ENCODE measurements at regions not wholly inside any gene's neighbourhood (a gene's known extent, or its start where the extent isn't known, plus 50 kb on each side); places are given as distances from the start of the nearest gene placed in this dataset.

GRCh38 chr6:145306489-145306888 lies 428.8 kb downstream of the EPM2A start:
- DNase-seq (ENCODE audit: low spot score) = no peak

DNA sequence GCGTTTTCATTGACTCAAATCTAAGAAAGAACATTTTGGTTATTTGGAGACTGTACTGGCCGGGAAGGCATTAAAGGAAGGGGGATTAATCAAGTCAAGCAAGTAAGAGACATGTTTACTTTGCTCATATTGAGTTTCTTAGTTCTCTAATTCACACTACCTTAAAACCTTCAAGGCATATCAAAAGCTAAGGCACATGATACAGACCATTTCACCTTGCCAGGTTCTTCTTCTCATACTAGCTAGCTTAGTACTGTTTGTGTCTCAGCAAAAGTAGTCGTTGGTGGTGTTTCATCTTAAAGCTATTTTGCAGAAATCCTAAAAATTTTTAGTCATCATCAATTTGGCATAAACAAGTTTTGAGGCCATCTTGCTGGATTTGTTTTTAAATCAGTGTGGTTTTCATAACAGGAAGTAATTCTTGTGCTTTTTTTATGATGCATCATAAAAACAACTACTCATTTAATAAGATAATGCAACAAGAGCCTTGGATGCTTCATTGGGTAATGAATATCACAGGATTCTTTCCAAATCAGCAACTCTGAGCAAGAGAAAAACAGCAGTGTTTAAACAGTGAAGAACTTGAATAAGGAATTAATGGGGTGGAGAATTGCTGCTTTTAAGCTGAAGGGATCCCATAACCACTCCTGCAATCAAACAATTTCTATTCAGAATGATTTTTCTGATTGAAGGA lies 425.3 kb downstream of the EPM2A start:
- DNase-seq (ENCODE audit: low spot score) = no peak

DNA sequence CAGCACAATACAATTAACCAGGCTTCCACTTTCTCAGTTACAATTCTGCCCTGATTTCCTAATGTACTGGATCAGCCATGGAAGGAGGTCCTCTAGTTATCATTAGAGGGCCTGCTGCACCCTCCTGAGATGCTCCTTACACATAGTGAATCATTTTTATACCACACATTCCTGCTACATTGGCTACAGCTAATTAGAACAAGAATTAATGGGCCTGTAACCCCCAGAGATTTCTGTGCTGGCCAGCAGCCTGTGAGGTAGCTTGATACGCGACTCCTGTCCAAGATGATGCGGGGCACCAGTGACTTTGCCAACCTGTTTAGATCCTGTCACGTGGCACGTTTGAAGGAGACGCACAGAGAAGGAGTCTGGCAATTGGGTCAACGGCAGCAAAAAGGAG lies 422.8 kb downstream of the EPM2A start:
- no peak for DNase-seq (ENCODE audit: low spot score)

GRCh38 chr6:145313041-145313855 lies 422.1 kb downstream of the EPM2A start:
- DNase-seq (ENCODE audit: low spot score) = no peak

DNA sequence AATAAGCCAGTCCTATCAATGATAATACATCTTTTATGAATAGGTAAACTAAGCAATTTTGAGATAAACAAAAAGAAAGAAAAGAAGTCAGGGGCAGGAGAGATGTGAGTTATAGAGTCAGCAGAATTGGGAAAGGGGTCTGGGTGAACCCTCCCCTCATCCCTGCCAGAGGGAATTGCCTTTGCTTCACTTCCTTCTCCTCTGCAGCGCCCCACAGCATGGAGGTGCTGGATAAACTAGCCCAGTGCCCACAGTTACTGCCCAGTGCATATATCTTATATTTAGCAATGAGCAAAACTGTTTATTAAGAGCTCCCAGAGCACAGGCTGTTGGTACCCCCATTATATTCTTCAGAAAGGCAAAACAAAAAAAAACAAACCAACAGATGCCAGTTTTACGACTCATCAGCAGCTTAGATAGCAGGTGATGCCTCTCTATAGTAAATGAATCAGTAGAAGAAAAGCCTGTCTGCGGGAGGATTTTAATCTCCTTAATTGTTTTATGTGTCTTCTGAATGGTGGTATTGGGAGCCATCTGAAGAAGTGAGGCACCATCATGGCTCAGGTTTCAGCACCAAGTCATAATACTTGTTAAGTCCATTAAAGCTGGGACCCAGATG lies 419.2 kb downstream of the EPM2A start:
- DNase-seq (ENCODE audit: low spot score) = no peak

DNA sequence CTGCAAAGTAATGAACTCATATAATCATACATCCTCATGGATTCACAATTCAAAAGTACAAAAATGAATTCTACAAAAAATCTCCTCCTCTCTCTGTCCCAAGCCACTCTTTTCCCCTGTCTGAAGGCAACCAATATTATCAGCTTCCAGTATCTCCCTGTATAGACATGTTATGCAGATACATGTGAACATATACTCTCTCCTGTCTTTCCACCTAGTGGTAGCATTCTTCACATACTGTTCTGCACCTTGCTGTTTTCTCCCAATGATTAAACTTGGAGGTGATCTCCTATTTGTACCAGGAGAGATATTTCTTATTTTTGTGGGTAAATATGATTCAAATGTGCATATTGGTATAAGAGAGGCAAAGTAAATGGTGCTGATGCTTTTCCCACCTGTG lies 416.4 kb downstream of the EPM2A start:
- DNase-seq (ENCODE audit: low spot score) = no peak

- no peak for DNase-seq (ENCODE audit: low spot score)
Measured at GRCh38 chr6:145319605-145320004, 415.7 kb downstream of the EPM2A start.

DNA sequence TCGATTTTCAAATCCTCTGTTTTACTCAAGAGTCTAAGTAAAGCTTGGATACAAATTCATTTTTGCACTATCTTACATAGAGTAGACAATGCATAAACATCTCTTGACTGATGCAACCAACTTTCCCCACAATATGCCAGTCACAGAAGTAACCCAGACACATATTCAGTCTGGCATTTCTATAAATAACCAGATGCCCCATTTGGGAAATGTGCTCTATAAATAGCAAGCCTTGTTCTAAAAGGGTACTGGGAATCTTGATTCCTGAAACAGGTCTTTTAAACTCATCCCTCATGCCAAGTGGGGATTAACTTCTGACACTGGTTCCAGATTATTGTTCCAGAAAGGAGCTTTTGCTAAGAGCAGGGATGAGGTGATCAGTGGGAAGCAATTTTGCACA lies 411.7 kb downstream of the EPM2A start:
- DNase-seq (ENCODE audit: low spot score) = peak; percentile 13

DNA sequence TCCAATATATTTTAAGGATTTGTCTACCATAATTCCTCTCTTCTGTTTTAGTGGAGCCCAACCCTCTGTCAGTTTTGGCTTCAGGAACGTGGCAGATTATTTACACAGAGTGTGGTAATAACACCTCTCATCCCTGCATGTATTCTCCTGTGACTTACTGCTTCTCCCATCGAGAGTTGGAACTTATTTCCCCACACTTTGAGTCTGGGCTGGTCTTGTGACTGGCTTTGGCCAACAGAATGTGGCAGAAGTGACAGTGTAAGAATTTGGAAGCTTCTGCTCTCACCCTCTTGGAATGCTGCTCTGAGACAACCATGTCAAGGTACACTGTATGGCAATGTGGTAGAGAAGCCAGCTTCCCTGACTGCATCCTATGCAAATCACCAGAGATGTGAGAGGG lies 407.7 kb downstream of the EPM2A start:
- DNase-seq (ENCODE audit: low spot score) = no peak

DNA sequence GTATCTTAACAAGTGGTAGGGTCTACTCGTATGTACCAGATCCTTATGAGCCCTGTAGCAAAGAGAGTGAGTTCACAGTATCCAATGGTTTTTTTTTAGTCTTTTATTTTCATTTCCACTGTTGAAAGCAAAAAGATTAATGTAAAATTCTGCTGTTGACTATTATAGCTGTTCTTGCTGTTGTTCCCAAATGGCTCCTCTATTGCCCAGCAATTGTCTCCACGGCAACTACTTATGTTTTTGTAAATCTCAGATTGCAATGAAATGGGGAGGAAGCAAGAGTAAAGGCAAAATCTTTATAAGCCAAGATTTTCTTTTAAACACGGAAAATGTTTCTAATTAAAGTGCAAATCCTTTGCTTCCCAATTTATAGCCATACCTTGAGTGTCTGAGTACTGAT lies 406.1 kb downstream of the EPM2A start:
- DNase-seq (ENCODE audit: low spot score) = peak; percentile 42

DNA sequence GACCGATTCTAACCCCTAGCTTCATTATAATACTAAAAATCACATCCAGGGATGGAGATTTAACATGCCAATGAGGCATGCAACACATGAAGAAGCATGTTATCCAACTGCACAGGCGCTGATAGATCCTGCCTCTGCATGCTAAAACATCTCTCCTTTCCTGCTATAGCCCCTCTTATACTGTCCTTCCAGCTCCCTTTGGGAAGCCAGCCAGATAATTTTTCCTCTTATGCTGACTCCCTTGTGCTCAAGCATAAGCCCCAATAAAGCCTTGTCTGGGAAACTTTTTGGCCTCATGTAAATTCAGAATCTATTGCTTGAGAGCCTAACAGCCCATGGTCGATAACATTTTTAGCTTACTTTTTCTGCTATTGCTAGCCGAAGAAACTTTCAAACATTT lies 404.3 kb downstream of the EPM2A start:
- DNase-seq (ENCODE audit: low spot score) = peak; percentile 69

DNA sequence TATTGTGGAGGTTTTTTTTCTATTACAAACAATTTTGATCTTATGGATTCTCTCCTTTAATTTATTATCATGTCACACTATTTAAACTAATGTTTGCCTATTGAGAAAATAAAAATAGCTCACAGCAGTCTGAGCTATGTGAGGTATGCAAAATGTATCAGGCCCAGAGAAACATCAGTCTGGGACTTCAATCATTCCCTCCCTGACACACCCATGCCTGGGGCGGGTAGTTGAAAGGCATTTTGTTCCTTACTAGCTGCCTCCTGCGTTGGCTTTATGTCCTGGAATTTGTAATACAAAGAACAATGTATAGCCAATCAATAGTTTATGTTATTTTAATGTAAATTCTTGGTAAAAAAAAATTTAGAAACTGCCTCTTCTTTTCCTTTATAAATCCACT lies 403.3 kb downstream of the EPM2A start:
- peak; percentile 20 for DNase-seq (ENCODE audit: low spot score)

GRCh38 chr6:145336119-145336518 lies 399.2 kb downstream of the EPM2A start:
- DNase-seq (ENCODE audit: low spot score) = no peak

DNA sequence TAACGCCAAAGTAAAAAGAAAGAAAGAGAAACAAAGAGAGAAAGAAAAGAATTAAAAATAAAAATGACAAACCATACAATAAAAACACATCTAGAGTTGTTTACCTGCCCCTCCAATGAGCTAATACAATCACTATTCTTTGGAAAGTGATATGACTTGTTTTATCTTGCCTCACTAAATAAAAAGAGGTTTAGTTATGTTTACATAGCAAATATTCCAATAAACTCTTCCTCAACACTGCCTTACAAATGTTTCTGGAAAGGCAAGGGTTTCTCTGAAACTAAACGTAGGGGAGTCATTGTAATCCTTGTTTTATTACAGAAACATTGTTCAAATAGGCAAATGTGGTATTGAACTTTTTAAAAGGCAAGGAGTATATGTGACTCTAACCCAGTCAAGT lies 396.2 kb downstream of the EPM2A start:
- DNase-seq (ENCODE audit: low spot score) = no peak

- no peak for DNase-seq (ENCODE audit: low spot score)
Measured at GRCh38 chr6:145340256-145340655, 395.1 kb downstream of the EPM2A start.

GRCh38 chr6:145345094-145345493 lies 390.2 kb downstream of the EPM2A start:
- no peak for DNase-seq (ENCODE audit: low spot score)

DNA sequence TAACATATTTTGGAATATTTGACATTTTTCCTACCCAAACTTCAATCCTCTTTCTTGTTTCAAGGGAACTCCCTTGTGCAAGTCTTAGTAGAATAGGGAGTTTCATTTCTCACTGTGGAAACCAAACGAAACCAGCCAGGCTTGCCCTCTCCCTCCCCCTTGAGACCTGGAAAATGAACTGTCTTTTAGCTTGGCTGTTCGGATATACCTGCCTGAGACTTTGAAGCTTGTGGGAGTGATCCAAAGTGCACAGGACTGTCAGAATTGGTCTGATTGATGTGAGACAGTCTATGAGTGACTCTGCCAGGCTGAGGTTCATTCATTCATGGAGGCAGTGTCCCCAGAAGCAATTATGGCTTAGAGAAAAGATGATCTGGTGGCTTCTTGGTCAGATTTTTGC lies 388.1 kb downstream of the EPM2A start:
- DNase-seq (ENCODE audit: low spot score) = no peak

DNA sequence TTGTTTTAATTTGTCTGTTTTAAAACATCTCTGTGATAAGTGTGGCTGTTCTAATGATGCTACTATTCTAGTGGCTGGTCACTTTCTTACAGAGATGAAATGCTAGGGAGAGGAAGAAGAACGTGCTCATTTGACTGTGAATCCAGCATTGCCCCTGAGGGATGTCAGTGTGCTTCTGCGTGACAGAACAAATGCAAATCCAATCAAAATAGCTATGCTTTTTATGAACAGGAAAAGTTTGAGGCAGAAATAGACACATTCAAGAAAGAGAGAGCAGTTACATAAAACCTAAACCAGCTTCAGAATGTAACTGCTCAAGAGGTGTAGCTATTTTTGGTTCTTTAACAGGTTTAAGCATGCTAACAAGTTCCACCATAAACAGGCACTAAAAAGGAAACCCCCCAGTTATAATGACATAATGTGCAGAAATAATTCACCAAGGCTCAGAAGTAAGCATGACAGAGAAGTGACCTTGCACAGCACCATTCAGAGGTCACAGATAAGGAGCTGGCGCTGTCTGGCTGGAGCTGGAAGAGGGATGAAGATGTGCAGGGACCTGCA lies 385.3 kb downstream of the EPM2A start:
- peak; percentile 38 for DNase-seq (ENCODE audit: low spot score)

GRCh38 chr6:145350928-145351327 lies 384.4 kb downstream of the EPM2A start:
- no peak for DNase-seq (ENCODE audit: low spot score)

DNA sequence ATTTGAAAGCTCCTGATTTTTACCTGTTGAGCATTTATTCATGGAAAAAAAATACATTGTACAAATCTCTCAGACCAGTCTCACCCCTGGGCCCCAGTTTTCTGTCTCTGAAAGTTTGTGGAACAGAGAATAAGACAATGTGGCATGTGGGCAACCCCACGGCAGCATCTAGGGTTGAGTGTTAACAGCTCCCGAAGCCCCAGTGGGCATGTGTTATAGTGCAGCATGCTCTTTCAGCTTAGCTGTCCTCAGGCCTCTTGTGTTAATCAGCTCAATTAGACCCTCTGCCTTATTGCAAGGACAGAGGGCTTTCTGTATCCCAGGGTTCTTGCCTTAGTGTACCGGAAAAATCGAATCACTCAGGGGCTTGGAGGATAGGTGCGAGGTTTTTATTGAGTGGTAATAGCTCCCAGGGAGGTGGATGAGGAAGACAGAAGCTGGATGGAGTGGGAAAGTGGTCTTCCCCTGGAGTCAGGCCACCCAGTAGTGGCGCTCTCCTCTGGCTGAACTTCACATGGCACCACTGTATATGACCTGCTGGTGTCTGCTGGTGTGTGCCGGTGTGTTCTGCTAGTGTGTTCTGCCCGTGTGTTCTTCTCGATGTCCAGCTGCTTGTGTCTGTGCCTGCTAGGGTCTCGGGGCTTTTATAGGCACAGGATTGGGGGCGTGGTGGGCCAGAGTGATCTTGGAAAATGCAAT lies 382.8 kb downstream of the EPM2A start:
- no peak for DNase-seq (ENCODE audit: low spot score)

GRCh38 chr6:145360865-145361264 lies 374.5 kb downstream of the EPM2A start:
- DNase-seq (ENCODE audit: low spot score) = no peak

DNA sequence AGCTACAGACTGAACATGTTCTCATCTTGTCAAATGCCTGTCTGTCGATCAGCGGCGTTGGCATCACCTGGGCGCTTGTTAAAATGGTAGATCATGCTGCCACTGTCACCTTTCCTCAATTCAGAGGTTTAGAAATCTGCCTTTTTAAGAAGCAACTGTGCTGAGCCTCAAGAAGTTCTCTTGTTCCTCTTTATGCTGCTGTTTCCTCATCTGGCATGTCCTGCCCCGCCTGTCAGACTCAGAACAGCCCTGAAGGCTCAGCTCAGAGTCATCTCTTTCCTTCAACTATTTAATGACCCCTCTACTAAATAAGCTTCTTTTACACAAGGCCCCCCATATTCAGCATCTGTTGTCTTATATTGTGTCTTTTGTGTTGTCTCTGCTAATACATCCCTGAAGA lies 368.2 kb downstream of the EPM2A start:
- no peak for DNase-seq (ENCODE audit: low spot score)
